Superior temporal gyrus (tissue), 1 donor: ENCODE measurements at regions not wholly inside any gene's neighbourhood (a gene's known extent, or its start where the extent isn't known, plus 50 kb on each side); places are given as distances from the start of the nearest gene placed in this dataset.
"Not testable (repeated sequence)": the region's sequence is repeated elsewhere in the genome, so short reads cannot be mapped to it uniquely, and the experiment has no call there.

Experiments used
- DNase-seq: peaks from one replicate; pipeline ENCODE4 v3.0.0-alpha.2; 2016; ENCODE audit errors: extremely low spot score

DNA sequence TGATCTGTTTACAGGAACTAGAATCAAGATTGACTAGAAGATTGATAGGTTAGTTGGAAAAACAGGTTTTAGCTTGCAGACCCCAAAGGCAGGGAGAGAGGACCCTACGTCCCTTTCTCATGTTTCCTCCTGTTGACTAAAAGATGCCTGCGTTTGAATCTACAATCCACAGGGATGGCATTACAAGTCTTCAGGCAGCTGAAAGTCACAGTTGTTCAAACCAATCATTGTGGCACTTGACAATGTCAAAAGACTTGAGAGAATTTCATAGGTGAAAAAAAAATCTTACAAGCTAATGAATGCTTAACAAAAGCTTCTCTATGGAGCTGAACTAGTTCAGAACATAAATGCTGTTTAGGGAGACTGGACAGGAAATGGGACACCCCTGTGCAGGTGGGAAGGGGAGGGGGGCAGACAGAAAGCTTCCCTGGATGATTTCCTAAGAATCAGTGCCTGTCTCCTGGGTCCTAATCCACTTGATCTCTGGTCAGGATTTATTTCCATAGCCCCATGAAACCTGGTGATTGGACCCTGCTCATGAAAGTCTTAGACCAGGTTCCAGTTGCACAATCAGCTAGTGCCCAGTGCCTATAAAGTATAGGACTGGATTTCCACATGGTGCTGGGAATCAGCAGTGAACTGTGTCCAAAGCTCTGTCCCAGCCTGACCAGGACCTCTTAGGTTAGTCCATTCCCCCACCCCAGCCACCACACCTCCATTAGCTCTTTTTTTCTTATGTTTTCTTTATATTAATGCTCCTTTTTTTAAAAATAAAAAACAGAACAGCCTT lies 91.6 kb upstream of the BCAR3 start:
- DNase-seq: no peak

DNA sequence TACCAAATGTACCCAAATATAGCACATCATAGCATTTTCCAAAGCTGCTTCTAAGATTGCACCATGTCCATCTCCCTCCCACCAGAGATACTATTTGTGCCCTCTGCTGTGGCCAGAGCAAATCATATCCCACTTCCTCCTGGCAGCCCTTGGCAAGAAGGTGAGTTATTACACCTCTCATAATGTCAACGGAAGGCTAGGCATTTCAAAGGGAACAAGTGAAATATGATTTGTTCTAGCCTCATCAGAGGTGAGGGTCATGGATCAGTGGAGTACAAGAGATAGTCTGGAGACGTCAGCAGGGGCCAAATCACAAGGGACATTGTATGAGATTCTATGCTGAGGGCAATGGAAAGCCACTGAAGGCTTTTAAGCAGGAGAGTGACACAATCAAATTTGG lies 90.2 kb upstream of the BCAR3 start:
- no peak for DNase-seq

- no peak for DNase-seq
Observed at GRCh38 chr1:93770640-93771039, 89.0 kb upstream of the BCAR3 start.

DNA sequence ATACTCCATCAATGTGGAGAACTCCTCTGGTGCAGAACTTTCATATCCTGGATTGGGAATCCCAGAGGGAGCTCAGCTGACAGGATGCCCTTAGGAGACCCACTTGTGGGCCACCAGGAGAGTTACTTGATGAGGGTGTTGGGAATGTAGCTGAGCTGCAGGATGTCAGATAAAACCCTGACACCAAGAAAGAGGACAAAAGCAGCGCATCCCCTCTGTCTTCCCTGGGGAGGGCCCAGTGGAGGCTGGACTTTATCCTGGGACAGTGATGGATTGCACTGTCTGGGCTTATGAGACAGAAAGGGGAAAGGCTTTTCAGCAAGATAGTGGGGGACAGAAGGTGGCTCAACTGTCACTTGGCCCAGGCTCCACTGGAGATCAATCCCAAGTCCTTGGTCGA lies 88.1 kb upstream of the BCAR3 start:
- no peak for DNase-seq

GRCh38 chr1:93768380-93768863 lies 86.8 kb upstream of the BCAR3 start:
- DNase-seq: no peak

GRCh38 chr1:93766451-93766850 lies 84.8 kb upstream of the BCAR3 start:
- no peak for DNase-seq

DNA sequence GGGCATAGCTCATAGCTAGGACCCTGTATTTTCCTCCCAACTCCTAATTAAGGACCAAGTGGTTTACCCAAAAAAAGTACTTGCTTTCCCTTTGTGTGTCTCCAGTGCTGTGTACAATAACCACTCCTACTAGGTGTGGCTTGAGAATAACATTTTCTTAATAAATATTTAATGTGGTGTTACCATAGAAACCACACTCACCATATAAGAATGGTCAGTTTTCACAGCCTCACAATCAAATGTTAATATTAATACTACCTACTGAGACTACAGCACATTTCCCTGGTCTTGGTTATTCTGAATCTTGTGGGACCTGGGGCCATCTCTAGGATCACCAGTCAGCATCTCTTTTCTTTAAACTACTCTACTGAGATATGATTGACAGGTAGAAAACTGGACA lies 83.5 kb upstream of the BCAR3 start:
- DNase-seq: no peak

DNA sequence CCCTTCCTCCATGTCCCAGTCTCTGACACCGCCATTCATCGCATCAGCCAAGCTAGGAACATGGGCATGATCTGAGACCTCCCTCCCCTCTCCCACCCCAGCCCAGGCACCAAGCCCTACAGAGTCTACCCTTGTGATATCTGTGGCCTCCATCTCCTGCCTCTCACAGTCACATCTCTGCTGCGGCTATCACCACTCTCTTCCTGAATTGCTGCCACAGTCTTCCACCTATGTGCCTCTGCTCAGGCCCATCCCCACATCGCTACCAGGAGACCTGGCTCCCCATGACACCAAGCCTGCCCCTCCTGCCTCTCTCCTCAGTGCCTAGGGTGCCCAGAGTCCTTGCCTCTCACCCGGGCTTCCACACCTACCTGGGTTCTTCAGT lies 82.7 kb upstream of the BCAR3 start:
- no peak for DNase-seq

GRCh38 chr1:93763704-93764365 lies 82.2 kb upstream of the BCAR3 start:
- DNase-seq: no peak

DNA sequence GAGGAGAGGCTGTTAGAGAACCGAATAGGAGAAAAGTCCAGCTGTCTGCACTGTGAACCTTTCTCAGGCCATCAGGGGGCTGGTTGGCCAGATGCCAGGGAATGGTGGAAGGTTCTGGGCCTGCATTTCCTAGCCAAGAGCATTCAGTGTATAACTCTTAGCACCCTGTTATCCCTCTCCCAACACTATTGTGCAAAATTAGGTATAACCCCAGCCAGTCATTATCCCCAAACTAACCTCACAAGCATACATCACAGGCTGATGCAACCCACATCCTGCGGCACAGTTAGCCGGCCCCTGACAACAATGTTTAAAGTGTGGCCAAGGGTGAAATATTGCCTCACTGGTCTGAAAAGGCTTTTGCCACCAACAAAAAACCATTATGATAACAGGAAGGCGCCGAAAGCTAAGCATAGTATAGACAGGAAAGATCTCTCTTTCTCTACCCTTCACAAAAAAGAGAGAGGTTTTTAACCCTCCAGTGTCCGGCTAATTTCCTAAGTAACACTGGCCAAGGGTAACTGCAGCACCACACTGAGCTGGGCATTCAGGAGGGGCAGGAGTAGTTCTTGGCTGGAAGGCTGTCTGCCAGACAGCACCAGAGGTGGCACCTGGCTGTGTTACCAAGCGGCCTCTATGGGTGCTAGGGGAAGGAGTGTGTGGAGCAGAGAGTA lies 77.3 kb upstream of the BCAR3 start:
- DNase-seq: no peak

DNA sequence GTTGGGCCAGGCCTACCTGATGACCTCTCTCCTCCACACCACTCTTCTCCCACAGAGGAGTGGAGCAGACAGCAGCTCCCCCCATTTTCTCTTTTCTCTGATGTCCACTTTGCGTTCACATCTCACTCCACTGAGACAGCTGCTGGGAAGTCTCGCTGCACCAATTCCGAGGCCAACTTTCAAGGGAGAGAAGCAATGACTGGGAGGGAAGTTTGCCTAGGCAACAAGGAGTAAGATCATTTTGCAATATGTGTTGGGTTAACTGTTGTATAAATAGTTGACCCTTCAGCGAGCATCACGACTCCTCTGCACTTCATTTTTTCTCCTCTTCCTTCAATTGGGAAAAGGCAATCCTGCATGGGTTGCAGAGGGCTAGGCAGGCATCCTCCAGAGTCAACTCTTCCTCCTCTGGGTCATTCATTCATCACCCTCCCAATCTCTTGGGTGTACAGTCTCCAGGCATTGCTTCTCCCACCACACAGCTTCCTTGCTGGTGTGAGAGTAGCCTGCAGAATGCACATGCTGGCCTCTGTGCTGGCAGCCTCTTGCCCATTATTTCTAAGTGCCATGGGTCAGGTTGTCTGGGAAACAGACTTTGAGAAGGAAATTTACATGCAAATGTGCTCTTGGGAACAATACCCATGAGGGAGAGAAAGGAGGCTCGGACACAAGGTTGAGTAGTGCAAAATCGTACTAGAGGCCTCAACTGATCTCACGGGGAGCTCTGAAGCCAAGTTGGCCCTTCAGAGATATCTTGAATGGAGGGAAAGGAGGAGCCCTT lies 75.8 kb upstream of the BCAR3 start:
- no peak for DNase-seq

- no peak for DNase-seq
Observed at GRCh38 chr1:93756657-93757056, 75.0 kb upstream of the BCAR3 start.

DNA sequence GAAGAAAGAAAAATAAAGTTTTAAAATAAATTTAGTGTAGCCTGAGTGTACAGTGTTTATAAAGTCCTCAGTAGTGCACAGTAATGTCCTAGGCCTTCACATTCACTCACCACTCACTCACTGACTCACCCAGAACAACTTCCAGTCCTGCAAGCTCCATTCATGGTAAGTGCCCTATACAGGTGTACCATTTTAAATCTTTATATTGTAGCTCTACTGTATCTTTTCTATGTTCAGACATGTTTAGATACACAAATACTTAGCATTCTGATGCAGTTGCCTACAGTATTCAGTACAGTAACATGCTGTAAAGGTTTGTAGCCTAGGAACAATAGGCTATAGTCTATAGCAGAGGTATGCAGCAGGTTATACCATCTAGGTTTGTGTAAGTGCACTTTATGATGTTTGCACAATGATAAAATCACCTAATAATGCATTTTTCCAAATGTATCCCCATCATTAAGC lies 73.6 kb upstream of the BCAR3 start:
- not testable (repeated sequence) for DNase-seq

- DNase-seq: no peak
Observed at GRCh38 chr1:93753791-93754763, 72.4 kb upstream of the BCAR3 start.

DNA sequence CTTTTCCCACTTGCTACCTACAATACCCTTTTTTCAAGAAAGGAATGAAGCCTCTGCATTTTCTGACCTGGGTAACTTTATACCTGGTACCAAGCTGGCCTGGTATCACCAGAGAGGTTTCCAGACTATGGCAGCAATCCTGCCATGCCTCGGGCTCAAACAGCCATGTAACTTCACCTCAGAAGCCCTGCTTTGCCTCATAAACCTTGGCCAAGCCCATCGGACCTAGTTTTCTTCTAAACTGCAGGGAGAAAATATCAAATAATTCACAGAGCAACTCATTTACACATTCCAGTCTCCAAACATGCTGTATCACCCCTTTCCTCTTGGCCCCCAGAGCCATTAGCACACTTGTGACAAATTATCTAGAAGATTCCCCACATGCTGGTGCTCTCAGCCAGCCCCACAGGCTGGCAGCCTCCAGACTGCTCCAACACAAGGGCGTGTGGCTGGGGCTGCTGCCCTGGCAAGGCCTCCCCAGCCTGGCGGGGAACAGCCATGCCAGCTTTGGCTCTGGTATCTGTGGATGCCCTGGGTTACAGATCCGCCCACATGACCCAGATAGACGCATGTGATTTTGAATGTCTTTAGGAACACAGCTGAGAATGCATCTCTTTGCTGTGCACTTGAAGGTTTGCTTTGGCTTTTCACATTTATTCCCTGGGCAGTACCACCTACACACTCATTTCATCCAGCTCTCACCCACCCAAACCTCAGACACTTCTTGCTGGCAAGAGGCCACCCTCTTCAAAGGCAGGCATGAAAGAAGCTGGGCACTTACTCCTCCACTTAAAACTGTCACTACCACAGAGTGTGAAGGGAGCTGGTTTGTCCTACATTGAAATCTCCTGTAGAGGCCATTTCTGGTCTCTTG lies 70.0 kb upstream of the BCAR3 start:
- DNase-seq: peak; percentile 63

DNA sequence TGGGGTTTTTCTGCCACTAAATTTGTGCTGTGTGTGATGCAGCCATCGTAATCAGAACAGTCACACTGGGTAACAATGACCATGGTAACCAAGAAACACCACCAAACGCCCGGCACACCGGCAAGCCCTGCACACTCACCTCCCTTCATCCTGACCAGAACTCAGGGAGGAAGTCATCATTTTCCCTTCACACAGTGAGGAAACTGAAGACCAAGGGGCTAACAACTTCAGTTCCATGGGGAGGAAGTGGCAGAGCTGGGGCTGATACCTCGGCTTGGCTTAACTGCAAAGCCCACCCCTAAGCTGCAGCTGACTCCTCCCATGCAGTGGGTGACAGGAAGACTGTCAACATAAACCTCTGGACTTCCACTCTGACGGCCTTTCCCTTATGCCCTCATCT lies 69.3 kb upstream of the BCAR3 start:
- DNase-seq: no peak

- no peak for DNase-seq
Observed at GRCh38 chr1:93749894-93750301, 68.3 kb upstream of the BCAR3 start.

DNA sequence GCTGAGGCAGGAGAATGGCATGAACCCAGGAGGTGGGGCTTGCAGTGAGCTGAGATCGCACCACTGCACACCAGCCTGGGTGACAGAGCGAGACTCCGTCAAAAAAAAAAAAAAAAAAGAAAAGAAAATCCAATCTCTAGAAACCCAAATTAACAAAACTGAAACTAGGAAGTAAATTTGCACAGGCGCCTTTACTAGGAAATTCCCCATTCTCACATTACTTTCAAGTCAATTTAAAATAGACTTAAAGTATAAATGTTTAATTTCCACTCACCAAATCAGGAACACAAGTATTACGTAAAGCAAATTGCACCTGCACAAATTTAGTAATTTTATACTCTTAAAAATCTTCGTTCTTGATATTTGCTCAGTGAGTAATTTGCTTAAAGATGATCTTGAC lies 67.8 kb upstream of the BCAR3 start:
- DNase-seq: no peak

DNA sequence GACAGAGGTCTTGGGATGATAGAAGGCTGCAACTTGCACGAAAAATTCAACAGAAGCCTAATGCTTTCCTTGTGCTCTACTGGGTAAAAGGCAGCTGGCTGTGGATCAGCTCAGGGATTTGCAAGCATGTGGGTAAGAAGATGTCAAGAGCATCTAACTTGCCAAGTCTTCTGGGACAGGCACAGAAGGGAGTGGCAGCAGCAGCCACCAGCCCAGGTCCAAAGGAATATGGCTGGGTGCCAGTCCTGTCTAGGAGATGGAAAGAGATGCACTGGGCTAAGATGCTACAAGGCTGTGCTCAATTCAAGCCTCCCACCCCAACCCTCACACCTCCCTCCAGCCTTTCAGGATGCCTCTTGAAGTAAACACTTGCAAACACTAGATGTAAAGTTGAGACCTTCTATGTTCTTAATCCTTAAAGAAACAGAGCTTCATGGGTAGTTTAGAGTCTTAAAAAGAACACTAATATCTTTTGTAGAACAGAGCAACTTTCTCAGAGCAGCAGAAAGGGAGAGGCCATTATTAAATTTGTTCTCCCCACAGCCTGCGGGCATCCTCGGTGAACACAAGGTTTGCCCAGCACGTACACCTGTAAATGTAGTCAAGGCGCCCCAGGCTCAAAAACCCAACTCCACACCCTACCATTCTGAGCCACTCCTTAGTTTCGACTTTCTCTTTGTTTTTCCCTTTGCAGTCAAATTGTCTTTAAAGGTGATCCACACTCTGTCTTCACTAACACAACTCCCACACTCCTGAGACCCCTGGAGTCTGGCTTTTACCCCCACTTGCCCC lies 64.6 kb upstream of the BCAR3 start:
- no peak for DNase-seq
